Neural progenitor cell (in vitro differentiated cells): ENCODE measurements at regions not wholly inside any gene's neighbourhood (a gene's known extent, or its start where the extent isn't known, plus 50 kb on each side); places are given as distances from the start of the nearest gene placed in this dataset.

Source experiments
- EZH2 ChIP-seq: fragments of 200-600 bp; sonication (generic); IDR thresholded peaks from 2 replicates; pipeline ENCODE4 v1.6.1; 2017; ENCODE audit warnings: antibody characterized with exemption, mild to moderate bottlenecking, moderate library complexity
- TF ChIP-seq, protein P1 (sequence below): fragments of 200-600 bp; sonication (generic); IDR thresholded peaks from 2 replicates; pipeline ENCODE4 v1.5.1; 2017; ENCODE audit warnings: antibody characterized with exemption, mild to moderate bottlenecking

DNA sequence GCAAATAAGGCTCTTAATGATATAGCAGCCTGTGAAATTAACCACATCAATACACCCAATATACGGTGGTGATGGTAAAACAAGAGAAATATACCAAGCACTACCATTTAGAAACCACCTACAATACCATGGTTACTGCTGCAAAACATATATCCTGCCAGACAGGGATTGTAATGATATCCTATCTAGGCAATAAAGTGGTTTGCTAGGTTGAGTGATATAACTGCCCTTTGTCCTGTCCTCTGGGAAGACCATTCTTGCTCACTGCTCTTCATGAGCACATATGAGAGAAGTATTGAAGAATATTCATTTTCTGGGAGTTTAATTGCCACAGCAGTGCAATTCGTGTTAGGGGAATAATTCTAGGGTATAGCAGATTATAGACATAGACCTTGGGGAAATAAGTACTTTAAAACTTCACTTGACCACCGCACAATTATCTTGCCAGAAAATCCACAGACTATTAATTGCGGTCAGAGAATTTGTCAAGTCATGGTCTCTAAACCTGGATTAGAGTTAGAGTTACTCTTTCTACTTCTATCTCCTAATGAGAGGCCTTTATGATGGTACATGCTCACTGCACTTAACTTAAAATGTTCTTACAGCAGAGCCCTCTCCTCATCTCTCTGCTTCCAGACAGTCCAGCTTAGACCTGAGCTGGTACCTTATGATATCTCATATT, 413.0 kb downstream of the ZNF608 start:
- TF ChIP-seq, protein P1, sequence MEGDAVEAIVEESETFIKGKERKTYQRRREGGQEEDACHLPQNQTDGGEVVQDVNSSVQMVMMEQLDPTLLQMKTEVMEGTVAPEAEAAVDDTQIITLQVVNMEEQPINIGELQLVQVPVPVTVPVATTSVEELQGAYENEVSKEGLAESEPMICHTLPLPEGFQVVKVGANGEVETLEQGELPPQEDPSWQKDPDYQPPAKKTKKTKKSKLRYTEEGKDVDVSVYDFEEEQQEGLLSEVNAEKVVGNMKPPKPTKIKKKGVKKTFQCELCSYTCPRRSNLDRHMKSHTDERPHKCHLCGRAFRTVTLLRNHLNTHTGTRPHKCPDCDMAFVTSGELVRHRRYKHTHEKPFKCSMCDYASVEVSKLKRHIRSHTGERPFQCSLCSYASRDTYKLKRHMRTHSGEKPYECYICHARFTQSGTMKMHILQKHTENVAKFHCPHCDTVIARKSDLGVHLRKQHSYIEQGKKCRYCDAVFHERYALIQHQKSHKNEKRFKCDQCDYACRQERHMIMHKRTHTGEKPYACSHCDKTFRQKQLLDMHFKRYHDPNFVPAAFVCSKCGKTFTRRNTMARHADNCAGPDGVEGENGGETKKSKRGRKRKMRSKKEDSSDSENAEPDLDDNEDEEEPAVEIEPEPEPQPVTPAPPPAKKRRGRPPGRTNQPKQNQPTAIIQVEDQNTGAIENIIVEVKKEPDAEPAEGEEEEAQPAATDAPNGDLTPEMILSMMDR = no peak
- no peak for TF ChIP-seq EZH2
